ENCODE measurements at regions not wholly inside any gene's neighbourhood (a gene's known extent, or its start where the extent isn't known, plus 50 kb on each side); places are given as distances from the start of the nearest gene placed in this dataset.

- TF ChIP-seq POLR2A (IDR thresholded peaks at IDR 0.05; ENCODE audit: extremely low read depth, insufficient read length): no peak
- TF ChIP-seq CTCF (IDR thresholded peaks at IDR 0.05; ENCODE audit: low read depth, low read length): no peak
- TF ChIP-seq MAX (IDR thresholded peaks at IDR 0.05; ENCODE audit: low read depth, low read length): no peak
- no peak for TF ChIP-seq MYC (IDR thresholded peaks at IDR 0.05; ENCODE audit: low read depth, low read length)
- DNase-seq (ENCODE audit: low read depth): no peak
- H3K4me3 ChIP-seq (ENCODE audit: low read depth, low read length): no peak overlapping the region
These were observed 111.2 kb upstream of the PRICKLE2 start for GRCh38 chr3:64336488-64336887.

- H3K4me3 ChIP-seq (ENCODE audit: low read depth, low read length): no peak overlapping the region
- no peak for DNase-seq (ENCODE audit: low read depth)
- TF ChIP-seq MYC (IDR thresholded peaks at IDR 0.05; ENCODE audit: low read depth, low read length) (no peak), MAX (IDR thresholded peaks at IDR 0.05; ENCODE audit: low read depth, low read length) (no peak), CTCF (IDR thresholded peaks at IDR 0.05; ENCODE audit: low read depth, low read length) (no peak), POLR2A (IDR thresholded peaks at IDR 0.05; ENCODE audit: extremely low read depth, insufficient read length) (no peak)
These were observed 107.4 kb upstream of the PRICKLE2 start for GRCh38 chr3:64332459-64333350.

- no peak for DNase-seq (ENCODE audit: low read depth)
- no peak for TF ChIP-seq MAX (IDR thresholded peaks at IDR 0.05; ENCODE audit: low read depth, low read length)
- TF ChIP-seq MYC (IDR thresholded peaks at IDR 0.05; ENCODE audit: low read depth, low read length): no peak
- TF ChIP-seq CTCF (IDR thresholded peaks at IDR 0.05; ENCODE audit: low read depth, low read length): no peak
- no peak for TF ChIP-seq POLR2A (IDR thresholded peaks at IDR 0.05; ENCODE audit: extremely low read depth, insufficient read length)
- H3K4me3 ChIP-seq (ENCODE audit: low read depth, low read length): no peak overlapping the region
These were observed 106.3 kb upstream of the PRICKLE2 start for GRCh38 chr3:64331605-64332004.

GRCh38 chr3:64329037-64329436 is 103.8 kb upstream of the PRICKLE2 start:
- H3K4me3 ChIP-seq (ENCODE audit: low read depth, low read length): no peak overlapping the region
- DNase-seq (ENCODE audit: low read depth): peak; percentile 1
- TF ChIP-seq MAX (IDR thresholded peaks at IDR 0.05; ENCODE audit: low read depth, low read length) (no peak), POLR2A (IDR thresholded peaks at IDR 0.05; ENCODE audit: extremely low read depth, insufficient read length) (no peak), CTCF (IDR thresholded peaks at IDR 0.05; ENCODE audit: low read depth, low read length) (no peak), MYC (IDR thresholded peaks at IDR 0.05; ENCODE audit: low read depth, low read length) (no peak)

- no peak overlapping the region for H3K4me3 ChIP-seq (ENCODE audit: low read depth, low read length)
- no peak for DNase-seq (ENCODE audit: low read depth)
- TF ChIP-seq MYC (IDR thresholded peaks at IDR 0.05; ENCODE audit: low read depth, low read length) (no peak), POLR2A (IDR thresholded peaks at IDR 0.05; ENCODE audit: extremely low read depth, insufficient read length) (no peak), MAX (IDR thresholded peaks at IDR 0.05; ENCODE audit: low read depth, low read length) (no peak), CTCF (IDR thresholded peaks at IDR 0.05; ENCODE audit: low read depth, low read length) (no peak)
These were observed 102.0 kb upstream of the PRICKLE2 start for GRCh38 chr3:64327100-64327804.
